K562 (cell line): ENCODE measurements at regions not wholly inside any gene's neighbourhood (a gene's known extent, or its start where the extent isn't known, plus 50 kb on each side); places are given as distances from the start of the nearest gene placed in this dataset.

Experiments used
- AFF1 ChIP-seq, 2 experiments: fragments of 450-650 bp; IDR thresholded peaks; 2 replicates each; pipeline ENCODE4 v1.6.1; 2018; ENCODE audit warnings: mild to moderate bottlenecking in 2 of 2, low read depth in 1 of 2; ENCODE audit not compliant: partially characterized antibody in 2 of 2
- CXXC5 ChIP-seq: fragments of 250-450 bp; sonication (Bioruptor Pico); IDR thresholded peaks from 2 replicates; pipeline ENCODE4 v1.8.0; 2022; ENCODE audit warnings: inconsistent platforms, mild to moderate bottlenecking, moderate library complexity
- MXD1 ChIP-seq: fragments of 250-450 bp; sonication (Bioruptor Pico); IDR thresholded peaks from 2 replicates; pipeline ENCODE4 v1.8.0; 2021; ENCODE audit warnings: borderline replicate concordance, mild to moderate bottlenecking, moderate library complexity; ENCODE audit not compliant: poor library complexity, severe bottlenecking
- PRPF4 ChIP-seq: fragments of 200-400 bp; formaldehyde crosslinking; IDR thresholded peaks from one replicate; pipeline ENCODE4 v1.6.1; 2017; ENCODE audit warnings: low read length, low read depth, mild to moderate bottlenecking; ENCODE audit not compliant: insufficient read depth, poor library complexity, severe bottlenecking
- PYGO2 ChIP-seq: fragments of 450-650 bp; IDR thresholded peaks from 2 replicates; pipeline ENCODE4 v1.6.1; 2016; ENCODE audit warnings: mild to moderate bottlenecking, missing genetic modification characterization, moderate library complexity, missing compliant biosample characterization
- RCOR1 ChIP-seq, 2 experiments: IDR thresholded peaks; 2 replicates each; pipeline ENCODE4 v1.6.1; 2012; ENCODE audit warnings: low read depth in 2 of 2, low read length in 2 of 2, borderline replicate concordance in 1 of 2, improper control_type of control experiment in 1 of 2
- TF ChIP-seq, protein P1 (sequence below), 2 experiments: fragments of 450-650 bp; formaldehyde crosslinking in 1 of 2; IDR thresholded peaks; 2 replicates each; pipeline versions ENCODE4 v1.4.0 to v1.6.1; 2014 to 2020; ENCODE audit warnings: mild to moderate bottlenecking in 2 of 2, borderline replicate concordance in 1 of 2, low read depth in 1 of 2
- TF ChIP-seq, protein P2 (sequence below): fragments of 250-450 bp; sonication (Bioruptor Pico); IDR thresholded peaks from 2 replicates; pipeline ENCODE4 v1.8.0; 2021; ENCODE audit warnings: mild to moderate bottlenecking, moderate library complexity
- TF ChIP-seq, protein P3 (sequence below): fragments of 200-800 bp; sonication (Bioruptor generic); IDR thresholded peaks from 2 replicates; pipeline ENCODE4 v1.6.1; 2017; ENCODE audit warnings: missing genetic modification characterization, missing compliant biosample characterization

DNA sequence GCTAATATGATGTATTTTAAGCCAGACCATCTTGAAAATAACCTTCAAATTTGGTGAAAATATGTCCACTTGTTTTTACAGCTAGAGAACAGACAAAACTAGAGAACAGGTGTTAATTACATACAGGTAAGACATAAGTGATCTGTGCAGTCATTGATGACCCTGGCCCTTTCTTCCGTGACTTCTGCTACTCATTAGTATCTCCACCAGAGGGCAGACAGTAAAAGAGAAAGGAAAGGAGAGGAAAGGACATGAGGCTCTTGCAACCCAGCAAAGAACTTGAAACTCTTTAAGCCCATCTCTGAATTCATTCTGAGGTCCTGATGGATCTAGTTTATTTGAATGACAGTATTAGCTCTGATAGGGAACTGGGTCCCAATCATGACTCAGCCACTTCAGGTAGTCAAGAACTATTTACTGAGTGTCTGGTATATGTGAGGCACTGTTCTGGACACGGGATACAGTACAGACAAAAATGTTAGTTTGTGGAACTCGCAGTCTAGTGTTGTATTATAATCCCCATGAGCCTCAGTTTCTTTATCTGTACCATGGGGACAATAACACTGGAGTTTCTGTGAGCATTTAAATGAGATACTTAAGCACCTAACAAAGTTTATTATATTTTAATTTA lies 121.0 kb upstream of the TEX13D start (continued):
- TF ChIP-seq, protein P1, sequence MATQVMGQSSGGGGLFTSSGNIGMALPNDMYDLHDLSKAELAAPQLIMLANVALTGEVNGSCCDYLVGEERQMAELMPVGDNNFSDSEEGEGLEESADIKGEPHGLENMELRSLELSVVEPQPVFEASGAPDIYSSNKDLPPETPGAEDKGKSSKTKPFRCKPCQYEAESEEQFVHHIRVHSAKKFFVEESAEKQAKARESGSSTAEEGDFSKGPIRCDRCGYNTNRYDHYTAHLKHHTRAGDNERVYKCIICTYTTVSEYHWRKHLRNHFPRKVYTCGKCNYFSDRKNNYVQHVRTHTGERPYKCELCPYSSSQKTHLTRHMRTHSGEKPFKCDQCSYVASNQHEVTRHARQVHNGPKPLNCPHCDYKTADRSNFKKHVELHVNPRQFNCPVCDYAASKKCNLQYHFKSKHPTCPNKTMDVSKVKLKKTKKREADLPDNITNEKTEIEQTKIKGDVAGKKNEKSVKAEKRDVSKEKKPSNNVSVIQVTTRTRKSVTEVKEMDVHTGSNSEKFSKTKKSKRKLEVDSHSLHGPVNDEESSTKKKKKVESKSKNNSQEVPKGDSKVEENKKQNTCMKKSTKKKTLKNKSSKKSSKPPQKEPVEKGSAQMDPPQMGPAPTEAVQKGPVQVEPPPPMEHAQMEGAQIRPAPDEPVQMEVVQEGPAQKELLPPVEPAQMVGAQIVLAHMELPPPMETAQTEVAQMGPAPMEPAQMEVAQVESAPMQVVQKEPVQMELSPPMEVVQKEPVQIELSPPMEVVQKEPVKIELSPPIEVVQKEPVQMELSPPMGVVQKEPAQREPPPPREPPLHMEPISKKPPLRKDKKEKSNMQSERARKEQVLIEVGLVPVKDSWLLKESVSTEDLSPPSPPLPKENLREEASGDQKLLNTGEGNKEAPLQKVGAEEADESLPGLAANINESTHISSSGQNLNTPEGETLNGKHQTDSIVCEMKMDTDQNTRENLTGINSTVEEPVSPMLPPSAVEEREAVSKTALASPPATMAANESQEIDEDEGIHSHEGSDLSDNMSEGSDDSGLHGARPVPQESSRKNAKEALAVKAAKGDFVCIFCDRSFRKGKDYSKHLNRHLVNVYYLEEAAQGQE (IDR thresholded peaks at IDR 0.05; ENCODE audit: borderline replicate concordance), result peak; percentile 48; the same call in 1 of the 2 replicates
- TF ChIP-seq, protein P1 (CRISPR knock-in tag; IDR thresholded peaks at IDR 0.05; ENCODE audit: low read depth), result no peak
- no peak for TF ChIP-seq PRPF4
- no peak for TF ChIP-seq MXD1
- TF ChIP-seq AFF1 (IDR thresholded peaks at IDR 0.05; ENCODE audit: low read depth in 1 of 2, partially characterized antibody in 2 of 2), result no peak
- TF ChIP-seq PYGO2 (tag), result no peak
- TF ChIP-seq, protein P2, sequence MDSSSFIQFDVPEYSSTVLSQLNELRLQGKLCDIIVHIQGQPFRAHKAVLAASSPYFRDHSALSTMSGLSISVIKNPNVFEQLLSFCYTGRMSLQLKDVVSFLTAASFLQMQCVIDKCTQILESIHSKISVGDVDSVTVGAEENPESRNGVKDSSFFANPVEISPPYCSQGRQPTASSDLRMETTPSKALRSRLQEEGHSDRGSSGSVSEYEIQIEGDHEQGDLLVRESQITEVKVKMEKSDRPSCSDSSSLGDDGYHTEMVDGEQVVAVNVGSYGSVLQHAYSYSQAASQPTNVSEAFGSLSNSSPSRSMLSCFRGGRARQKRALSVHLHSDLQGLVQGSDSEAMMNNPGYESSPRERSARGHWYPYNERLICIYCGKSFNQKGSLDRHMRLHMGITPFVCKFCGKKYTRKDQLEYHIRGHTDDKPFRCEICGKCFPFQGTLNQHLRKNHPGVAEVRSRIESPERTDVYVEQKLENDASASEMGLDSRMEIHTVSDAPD (CRISPR knock-in tag), result no peak
- TF ChIP-seq, protein P3, sequence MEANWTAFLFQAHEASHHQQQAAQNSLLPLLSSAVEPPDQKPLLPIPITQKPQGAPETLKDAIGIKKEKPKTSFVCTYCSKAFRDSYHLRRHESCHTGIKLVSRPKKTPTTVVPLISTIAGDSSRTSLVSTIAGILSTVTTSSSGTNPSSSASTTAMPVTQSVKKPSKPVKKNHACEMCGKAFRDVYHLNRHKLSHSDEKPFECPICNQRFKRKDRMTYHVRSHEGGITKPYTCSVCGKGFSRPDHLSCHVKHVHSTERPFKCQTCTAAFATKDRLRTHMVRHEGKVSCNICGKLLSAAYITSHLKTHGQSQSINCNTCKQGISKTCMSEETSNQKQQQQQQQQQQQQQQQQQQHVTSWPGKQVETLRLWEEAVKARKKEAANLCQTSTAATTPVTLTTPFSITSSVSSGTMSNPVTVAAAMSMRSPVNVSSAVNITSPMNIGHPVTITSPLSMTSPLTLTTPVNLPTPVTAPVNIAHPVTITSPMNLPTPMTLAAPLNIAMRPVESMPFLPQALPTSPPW (CRISPR knock-in tag), result no peak
- TF ChIP-seq RCOR1 (IDR thresholded peaks at IDR 0.05; ENCODE audit: borderline replicate concordance in 1 of 2, low read depth in 2 of 2, low read length in 2 of 2), result no peak
- TF ChIP-seq CXXC5 (CRISPR knock-in tag), result no peak
